A549 (cell line): ENCODE measurements at regions not wholly inside any gene's neighbourhood (a gene's known extent, or its start where the extent isn't known, plus 50 kb on each side); places are given as distances from the start of the nearest gene placed in this dataset.
"Not testable (repeated sequence)": the region's sequence is repeated elsewhere in the genome, so short reads cannot be mapped to it uniquely, and the experiment has no call there.

ENCODE experiments used
- ATAC-seq, 2 experiments: fragments of 200-7000 bp in 1 of 2; fragments of >200 bp in 1 of 2; cut with Nextera tagmentation in 1 of 2; cut with Tn5 transposase in 1 of 2; 3 replicates each; pipeline versions ENCODE4 v1.8.0 to v1.9.1; 2018 to 2020; ENCODE audit warnings: mild to moderate bottlenecking in 1 of 2, moderate library complexity in 1 of 2
- CTCF ChIA-PET: fragments of 300-600 bp; sonication (Branson Sonifier 250); formaldehyde crosslinking; extraction: SDS; loops from one replicate; lab custom pipeline; 2021; ENCODE audit warnings: antibody characterized with exemption, inconsistent platforms; lab: Yijun Ruan, JAX
- POLR2A ChIA-PET: fragments of 350-600 bp; formaldehyde crosslinking; extraction: SDS; loops from one replicate; lab custom pipeline; 2021; ENCODE audit warnings: antibody characterized with exemption, inconsistent platforms; lab: Yijun Ruan, JAX
- DNase-seq, 2 experiments: peaks; one replicate each; pipeline versions ENCODE4 v3.0.0 to v3.0.0-alpha.2; 2011 to 2016; ENCODE audit warnings: low read depth in 1 of 2, low spot score in 1 of 2
- FAIRE-seq: peaks from 2 replicates; lab custom pipeline; 2011; peaks lifted over from hg19 to GRCh38; lab: Jason Lieb, UNC
- H3K27ac ChIP-seq, 2 experiments: fragments of >200 bp; sonication (Bioruptor Twin); formaldehyde crosslinking; 3 replicates each; pipeline ENCODE4 v1.5.1; 2016 to 2017
- H3K4me1 ChIP-seq: fragments of >200 bp; sonication (Bioruptor Twin); formaldehyde crosslinking; 3 replicates; pipeline ENCODE4 v1.6.1; 2016
- H3K4me2 ChIP-seq: fragments of >200 bp; sonication (Bioruptor Twin); formaldehyde crosslinking; 3 replicates; pipeline ENCODE4 v1.6.1; 2016
- H3K4me3 ChIP-seq: fragments of >200 bp; sonication (Bioruptor Twin); formaldehyde crosslinking; 3 replicates; pipeline ENCODE4 v1.5.1; 2016
- H3K9me3 ChIP-seq: fragments of >200 bp; sonication (Bioruptor Twin); formaldehyde crosslinking; 3 replicates; pipeline ENCODE4 v1.6.1; 2016
- ATOH8 ChIP-seq: fragments of 250-450 bp; sonication (Bioruptor Pico); IDR thresholded peaks from 2 replicates; pipeline ENCODE4 v1.5.0; 2020; ENCODE audit warnings: low read depth, mild to moderate bottlenecking, moderate library complexity
- CEBPB ChIP-seq, 2 experiments: fragments of >200 bp in 1 of 2; sonication (Bioruptor Twin) in 1 of 2; formaldehyde crosslinking in 1 of 2; IDR thresholded peaks; 2 replicates each; pipeline ENCODE4 v1.6.1; 2012 to 2016
- CTCF ChIP-seq: fragments of >200 bp; sonication (Bioruptor Twin); formaldehyde crosslinking; IDR thresholded peaks from 3 replicates; pipeline ENCODE4 v1.5.1; 2016
- EHMT2 ChIP-seq: fragments of 200-600 bp; sonication (generic); IDR thresholded peaks from 2 replicates; pipeline ENCODE4 v1.6.1; 2016; ENCODE audit warnings: antibody characterized with exemption, low read depth, mild to moderate bottlenecking, moderate library complexity
- ELK1 ChIP-seq: fragments of 150-350 bp; IDR thresholded peaks from 2 replicates; pipeline ENCODE4 v1.6.1; 2014; ENCODE audit warnings: low read depth, mild to moderate bottlenecking, low read length
- ESRRA ChIP-seq: fragments of 150-350 bp; IDR thresholded peaks from 2 replicates; pipeline ENCODE4 v1.6.1; 2014; ENCODE audit warnings: mild to moderate bottlenecking, low read length, borderline replicate concordance
- FOSB ChIP-seq: fragments of 250-450 bp; sonication (Bioruptor Pico); IDR thresholded peaks from 2 replicates; pipeline ENCODE4 v1.5.0; 2020; ENCODE audit warnings: mild to moderate bottlenecking, moderate library complexity
- HES2 ChIP-seq: fragments of >200 bp; sonication (Bioruptor Twin); formaldehyde crosslinking; IDR thresholded peaks from 2 replicates; pipeline ENCODE4 v1.6.1; 2016
- HEYL ChIP-seq: fragments of 250-450 bp; sonication (Bioruptor Pico); IDR thresholded peaks from 2 replicates; pipeline ENCODE4 v1.8.0; 2021; ENCODE audit warnings: mild to moderate bottlenecking, moderate library complexity
- MAX ChIP-seq: IDR thresholded peaks from 2 replicates; pipeline ENCODE4 v1.6.1; 2012
- NPAS2 ChIP-seq: fragments of 250-450 bp; sonication (Bioruptor Pico); IDR thresholded peaks from 2 replicates; pipeline ENCODE4 v1.8.0; 2022; ENCODE audit warnings: mild to moderate bottlenecking, moderate library complexity, borderline replicate concordance
- NR3C1 ChIP-seq: fragments of >200 bp; sonication (Bioruptor Twin); formaldehyde crosslinking; IDR thresholded peaks from 3 replicates; pipeline ENCODE4 v1.6.1; 2017
- PHF8 ChIP-seq: fragments of 200-600 bp; sonication (generic); IDR thresholded peaks from 2 replicates; pipeline ENCODE4 v1.6.1; 2016; ENCODE audit warnings: low read depth, mild to moderate bottlenecking, antibody characterized with exemption, moderate library complexity, borderline replicate concordance
- REST ChIP-seq: fragments of 200-600 bp; sonication (generic); IDR thresholded peaks from 2 replicates; pipeline ENCODE4 v1.6.1; 2016; ENCODE audit warnings: antibody characterized with exemption, mild to moderate bottlenecking, moderate library complexity
- RFX5 ChIP-seq: fragments of 450-650 bp; IDR thresholded peaks from 2 replicates; pipeline ENCODE4 v1.7.1; 2014; ENCODE audit warnings: antibody characterized with exemption, mild to moderate bottlenecking, moderate library complexity
- RNF2 ChIP-seq: fragments of 200-600 bp; sonication (generic); IDR thresholded peaks from 2 replicates; pipeline ENCODE4 v1.6.1; 2016; ENCODE audit warnings: low read depth, mild to moderate bottlenecking, antibody characterized with exemption, moderate library complexity, borderline replicate concordance
- TFCP2L1 ChIP-seq: fragments of 250-450 bp; sonication (Bioruptor Pico); IDR thresholded peaks from 2 replicates; pipeline ENCODE4 v1.5.0; 2021; ENCODE audit warnings: mild to moderate bottlenecking
- TP53 ChIP-seq: fragments of 250-450 bp; sonication (Bioruptor Pico); IDR thresholded peaks from 2 replicates; pipeline ENCODE4 v1.5.0; 2021; ENCODE audit warnings: mild to moderate bottlenecking, moderate library complexity
- USF2 ChIP-seq: fragments of 450-650 bp; IDR thresholded peaks from 2 replicates; pipeline ENCODE4 v1.6.1; 2014; ENCODE audit warnings: antibody characterized with exemption
- ZNF302 ChIP-seq: fragments of 250-450 bp; sonication (Bioruptor Pico); IDR thresholded peaks from 2 replicates; pipeline ENCODE4 v1.9.0; 2021; ENCODE audit warnings: inconsistent platforms, mild to moderate bottlenecking, moderate library complexity
- ZSCAN20 ChIP-seq: fragments of 250-450 bp; sonication (Bioruptor Pico); IDR thresholded peaks from 2 replicates; pipeline ENCODE4 v1.8.0; 2022; ENCODE audit warnings: mild to moderate bottlenecking, moderate library complexity
- WGBS: methylation state at CpG from one replicate; pipeline ENCODE4 v1.1.6; 2017; ENCODE audit errors: missing lambda C conversion rate; 5-methylcytosine and 5-hydroxymethylcytosine counted together

GRCh38 chr1:58220836-58221472 lies 325.6 kb downstream of the OMA1 start:
- 1% methylated on average over 4 of the region's 4 CpGs for WGBS
- no peak for FAIRE-seq
- no peaks in the 10 kb centered on the region for H3K9me3 ChIP-seq
- no peak for ATAC-seq
- POLR2A ChIA-PET: no interaction called here
- no peak overlapping the region for H3K4me2 ChIP-seq
- no peak overlapping the region for H3K27ac ChIP-seq
- H3K4me1 ChIP-seq: no peaks in the 10 kb centered on the region
- DNase-seq: no peak
- TF ChIP-seq ATOH8 (no peak), NR3C1 (no peak), USF2 (no peak), CEBPB (IDR thresholded peaks at IDR 0.05) (no peak), TFCP2L1 (CRISPR knock-in tag) (no peak), ZSCAN20 (CRISPR knock-in tag) (no peak), EHMT2 (no peak), HES2 (no peak), PHF8 (no peak)
- CTCF ChIA-PET: no interaction called here
- no peak overlapping the region for H3K4me3 ChIP-seq

GRCh38 chr1:58216169-58216568 lies 330.4 kb downstream of the OMA1 start:
- H3K4me1 ChIP-seq, H3K4me2 ChIP-seq, POLR2A ChIA-PET, ATAC-seq, H3K27ac ChIP-seq, CTCF ChIA-PET, FAIRE-seq, H3K4me3 ChIP-seq, DNase-seq, H3K9me3 ChIP-seq: not testable (repeated sequence)
- 0% methylated on average over 3 of the region's 3 CpGs for WGBS

GRCh38 chr1:58214674-58215073 lies 331.9 kb downstream of the OMA1 start:
- Histone ChIP-seq H3K4me2 (no peak overlapping the region), H3K9me3 (no peaks in the 10 kb centered on the region), H3K27ac (no peak overlapping the region), H3K4me1 (no peaks in the 10 kb centered on the region), H3K4me3 (no peak overlapping the region)
- CTCF ChIA-PET: no interaction called here
- 10% methylated on average over 1 of the region's 1 CpG for WGBS
- POLR2A ChIA-PET: no interaction called here
- no peak for DNase-seq
- ATAC-seq: no peak
- TF ChIP-seq FOSB (CRISPR knock-in tag) (no peak), RNF2 (no peak), REST (no peak), ESRRA (no peak), CEBPB (IDR thresholded peaks at IDR 0.05) (no peak)
- no peak for FAIRE-seq

- WGBS: 0% methylated on average over 3 of the region's 3 CpGs
- TF ChIP-seq ELK1 (no peak), RFX5 (no peak), CTCF (no peak), FOSB (CRISPR knock-in tag) (no peak), TP53 (CRISPR knock-in tag) (no peak), MAX (no peak), ZNF302 (no peak), NPAS2 (CRISPR knock-in tag) (no peak), TFCP2L1 (CRISPR knock-in tag) (no peak), HEYL (CRISPR knock-in tag) (no peak)
Observed at GRCh38 chr1:58211869-58212268, 334.7 kb downstream of the OMA1 start.

More at GRCh38 chr1:58211869-58212268, 334.7 kb downstream of the OMA1 start:
- Histone ChIP-seq H3K4me1 (no peaks in the 10 kb centered on the region), H3K9me3 (no peaks in the 10 kb centered on the region), H3K27ac (no peak overlapping the region), H3K4me2 (no peak overlapping the region), H3K4me3 (no peak overlapping the region)
- no peak for DNase-seq
- CTCF ChIA-PET: no interaction called here
- FAIRE-seq: no peak
- no peak for ATAC-seq
- POLR2A ChIA-PET: no interaction called here
